ENCODE measurements at regions not wholly inside any gene's neighbourhood (a gene's known extent, or its start where the extent isn't known, plus 50 kb on each side); places are given as distances from the start of the nearest gene placed in this dataset.

- no peak for ATAC-seq (ENCODE audit: low FRiP score)
- TF ChIP-seq CTCF (IDR thresholded peaks at IDR 0.05) = no peak
- DNase-seq (ENCODE audit: low spot score) = no peak
These were observed 58.6 kb downstream of the PHETA1 start for GRCh38 chr12:111310076-111310870.

- TF ChIP-seq CTCF (IDR thresholded peaks at IDR 0.05) = no peak
- ATAC-seq (ENCODE audit: low FRiP score) = no peak
These were observed 59.3 kb downstream of the PHETA1 start for GRCh38 chr12:111309584-111309983.

GRCh38 chr12:111308473-111308872 is 60.4 kb downstream of the PHETA1 start:
- DNase-seq (ENCODE audit: low spot score) (no peak), ATAC-seq (ENCODE audit: low FRiP score) (no peak)
- no peak for TF ChIP-seq CTCF (IDR thresholded peaks at IDR 0.05)

More at GRCh38 chr12:111309584-111309983, 59.3 kb downstream of the PHETA1 start:
- DNase-seq (ENCODE audit: low spot score) = no peak

GRCh38 chr12:111304642-111305071 is 64.2 kb downstream of the PHETA1 start:
- DNase-seq (ENCODE audit: low spot score) (no peak), ATAC-seq (ENCODE audit: low FRiP score) (no peak)
- no peak for TF ChIP-seq CTCF (IDR thresholded peaks at IDR 0.05)

GRCh38 chr12:111303531-111303930 is 65.4 kb downstream of the PHETA1 start:
- TF ChIP-seq CTCF (IDR thresholded peaks at IDR 0.05) = no peak
- ATAC-seq (ENCODE audit: low FRiP score) (no peak), DNase-seq (ENCODE audit: low spot score) (no peak)

- ATAC-seq (ENCODE audit: low FRiP score) = no peak
- no peak for DNase-seq (ENCODE audit: low spot score)
- TF ChIP-seq CTCF (IDR thresholded peaks at IDR 0.05) = no peak
These were observed 70.1 kb downstream of the PHETA1 start for GRCh38 chr12:111298582-111299436.

All from omental fat pad (tissue), 3 donors.